ENCODE measurements at regions not wholly inside any gene's neighbourhood (a gene's known extent, or its start where the extent isn't known, plus 50 kb on each side); places are given as distances from the start of the nearest gene placed in this dataset.
"Not testable (repeated sequence)": the region's sequence is repeated elsewhere in the genome, so short reads cannot be mapped to it uniquely, and the experiment has no call there.

DNA sequence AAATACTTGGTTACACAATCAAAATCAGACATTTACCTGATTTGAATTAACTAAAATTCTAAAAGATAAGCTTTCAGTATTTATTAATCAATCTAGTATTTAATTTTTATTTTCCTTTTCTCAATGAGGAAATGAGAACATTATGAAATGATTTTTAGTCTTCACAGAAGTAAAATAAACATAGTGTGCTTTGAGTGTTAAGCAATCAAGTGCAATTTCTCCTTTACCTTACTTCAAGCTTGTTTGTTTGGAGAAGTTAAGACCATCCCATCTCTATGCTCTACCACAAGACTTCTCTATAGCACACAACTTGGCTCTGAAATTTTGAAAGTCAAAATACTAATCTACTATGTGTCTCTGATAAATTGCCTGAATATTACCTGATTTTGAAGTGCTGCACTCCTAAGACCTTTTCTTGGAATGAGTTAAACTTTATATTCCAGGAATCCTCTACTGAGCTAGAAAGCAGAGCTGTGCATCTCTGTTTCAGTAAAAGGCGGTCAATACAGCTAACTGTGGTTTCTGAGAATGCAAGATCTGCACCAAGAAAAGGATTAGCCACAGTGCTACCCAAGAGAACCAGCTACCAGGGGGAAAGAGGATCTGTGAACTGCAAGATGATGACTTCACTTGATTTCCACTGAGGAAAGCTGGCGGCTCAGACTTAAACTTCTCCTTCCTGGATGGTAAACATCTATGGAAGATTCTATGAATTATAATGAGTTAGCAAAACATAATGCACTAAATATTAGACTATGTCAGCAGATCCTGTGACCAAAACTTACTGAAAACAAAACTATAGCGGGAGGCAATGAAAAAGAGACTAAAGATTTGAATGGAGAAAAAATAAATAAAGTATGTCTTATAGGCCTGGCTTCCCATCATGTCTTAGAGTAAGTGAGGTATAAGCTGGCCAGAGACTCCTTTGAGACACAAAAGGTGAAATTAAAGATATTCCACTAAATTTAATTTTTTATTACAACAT, 358.7 kb downstream of the TUBA3C start:
- H3K27ac Mint-ChIP-seq (ENCODE audit: unreplicated experiment); intact Hi-C loops (cut with micrococcal nuclease; ENCODE audit: unreplicated experiment); H3K27me3 Mint-ChIP-seq (ENCODE audit: insufficient read depth, unreplicated experiment); DNase-seq; H3K4me3 ChIP-seq (ENCODE audit: low read depth, low read length); H3K36me3 ChIP-seq (ENCODE audit: control insufficient read depth, insufficient read depth, low read length); H3K9me3 Mint-ChIP-seq (ENCODE audit: unreplicated experiment); H3K27me3 ChIP-seq (replicated peaks; ENCODE audit: control insufficient read depth, insufficient read depth, low read length); H3K9me3 ChIP-seq; H3K36me3 Mint-ChIP-seq (ENCODE audit: insufficient read depth, unreplicated experiment); H3K4me1 Mint-ChIP-seq (ENCODE audit: low read depth, unreplicated experiment); H3K4me1 ChIP-seq; POLR2A ChIA-PET; BruUV-seq (replicated peaks); CTCF ChIA-PET; H3K4me3 Mint-ChIP-seq (ENCODE audit: unreplicated experiment): not testable (repeated sequence)

DNA sequence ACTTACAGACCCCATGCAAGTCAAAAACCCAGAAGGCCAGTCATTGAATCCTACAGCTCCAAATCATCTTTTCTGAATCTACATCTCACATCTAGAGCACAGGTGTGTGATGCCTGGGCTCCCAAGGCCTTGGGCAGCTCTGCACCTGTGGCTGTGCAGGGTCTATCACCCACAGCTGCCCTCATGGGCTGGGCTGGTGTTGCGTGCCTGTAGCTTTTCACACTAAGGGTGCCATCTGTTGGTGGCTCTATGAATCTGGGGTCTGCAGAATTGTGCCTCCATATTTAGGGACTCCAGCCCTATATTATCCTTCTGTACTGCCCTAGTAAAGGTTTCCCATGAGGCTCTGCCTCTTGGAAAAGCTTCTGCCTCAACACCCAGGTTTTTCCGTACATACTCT, 407.6 kb downstream of the TUBA3C start:
- H3K36me3 ChIP-seq (ENCODE audit: control insufficient read depth, insufficient read depth, low read length); H3K27ac Mint-ChIP-seq (ENCODE audit: unreplicated experiment); H3K9me3 Mint-ChIP-seq (ENCODE audit: unreplicated experiment); BruUV-seq (replicated peaks); intact Hi-C loops (cut with micrococcal nuclease; ENCODE audit: unreplicated experiment); H3K4me3 Mint-ChIP-seq (ENCODE audit: unreplicated experiment); H3K4me1 Mint-ChIP-seq (ENCODE audit: low read depth, unreplicated experiment); H3K9me3 ChIP-seq; CTCF ChIA-PET; H3K4me3 ChIP-seq (ENCODE audit: low read depth, low read length); H3K27me3 Mint-ChIP-seq (ENCODE audit: insufficient read depth, unreplicated experiment); POLR2A ChIA-PET; H3K27me3 ChIP-seq (replicated peaks; ENCODE audit: control insufficient read depth, insufficient read depth, low read length); H3K36me3 Mint-ChIP-seq (ENCODE audit: insufficient read depth, unreplicated experiment); H3K4me1 ChIP-seq: not testable (repeated sequence)
- DNase-seq: peak in 1 of 2 experiments; percentile 3

DNA sequence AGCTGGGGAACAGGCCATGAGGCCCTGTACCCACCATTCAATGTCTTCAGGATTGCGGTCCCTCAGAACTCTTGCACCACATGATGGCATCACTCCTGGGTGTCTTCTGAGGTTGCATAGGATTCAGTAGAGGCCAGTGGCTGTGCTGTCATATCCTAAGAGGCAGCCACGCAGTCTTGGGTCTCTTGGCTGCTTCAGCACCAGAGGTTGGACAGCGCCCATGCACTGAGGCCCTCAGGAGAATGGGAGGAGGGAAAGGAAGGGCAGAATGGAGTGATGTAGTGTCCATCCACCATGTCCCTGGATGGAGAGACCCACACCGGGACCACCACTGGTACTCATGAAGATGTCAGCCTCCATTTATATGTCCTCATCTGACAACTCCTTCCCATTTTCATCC, 439.9 kb downstream of the TUBA3C start:
- H3K4me1 Mint-ChIP-seq (ENCODE audit: low read depth, unreplicated experiment); H3K27me3 ChIP-seq (replicated peaks; ENCODE audit: control insufficient read depth, insufficient read depth, low read length); POLR2A ChIA-PET; H3K36me3 ChIP-seq (ENCODE audit: control insufficient read depth, insufficient read depth, low read length); CTCF ChIA-PET; H3K4me1 ChIP-seq; intact Hi-C loops (cut with micrococcal nuclease; ENCODE audit: unreplicated experiment); BruUV-seq (replicated peaks); H3K36me3 Mint-ChIP-seq (ENCODE audit: insufficient read depth, unreplicated experiment); H3K27me3 Mint-ChIP-seq (ENCODE audit: insufficient read depth, unreplicated experiment); H3K4me3 ChIP-seq (ENCODE audit: low read depth, low read length); H3K27ac Mint-ChIP-seq (ENCODE audit: unreplicated experiment); H3K9me3 ChIP-seq; H3K4me3 Mint-ChIP-seq (ENCODE audit: unreplicated experiment); H3K9me3 Mint-ChIP-seq (ENCODE audit: unreplicated experiment): not testable (repeated sequence)
- DNase-seq: peak in 1 of 2 experiments; percentile 36

DNA sequence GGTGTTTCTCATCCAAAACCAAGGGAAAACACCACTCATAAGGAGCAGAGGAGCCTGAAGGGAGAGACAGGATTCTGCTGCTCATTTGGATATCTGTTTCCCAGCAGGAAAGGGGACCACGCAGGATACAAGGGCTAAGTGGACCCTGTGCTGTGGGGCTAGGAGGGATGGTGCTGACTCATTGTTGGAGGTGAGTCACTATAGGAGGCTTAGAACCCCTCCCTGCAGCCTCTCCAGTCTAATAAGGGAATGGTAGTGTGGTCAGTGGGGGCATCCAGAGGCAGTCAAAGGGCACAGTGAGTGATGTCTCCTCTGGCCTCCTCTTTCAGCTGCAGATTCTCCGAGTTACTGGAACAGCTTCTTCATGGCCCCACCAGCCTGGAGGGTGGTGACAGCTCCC, 442.3 kb downstream of the TUBA3C start:
- no peaks in the 10 kb centered on the region for H3K4me1 Mint-ChIP-seq (ENCODE audit: low read depth, unreplicated experiment)
- no peak overlapping the region for H3K4me3 Mint-ChIP-seq (ENCODE audit: unreplicated experiment)
- intact Hi-C loops (cut with micrococcal nuclease; ENCODE audit: unreplicated experiment): no loop called here
- no peak overlapping the region for H3K27ac Mint-ChIP-seq (ENCODE audit: unreplicated experiment)
- no peak for DNase-seq
- Histone ChIP-seq H3K4me3 (ENCODE audit: low read depth, low read length) (no peak overlapping the region), H3K9me3 (no peaks in the 10 kb centered on the region), H3K27me3 (replicated peaks; ENCODE audit: control insufficient read depth, insufficient read depth, low read length) (no peaks in the 10 kb centered on the region), H3K4me1 (no peaks in the 10 kb centered on the region), H3K36me3 (ENCODE audit: control insufficient read depth, insufficient read depth, low read length) (no peaks in the 10 kb centered on the region)
- H3K36me3 Mint-ChIP-seq (ENCODE audit: insufficient read depth, unreplicated experiment): no peaks in the 10 kb centered on the region
- BruUV-seq (replicated peaks): no TSS peak
- H3K27me3 Mint-ChIP-seq (ENCODE audit: insufficient read depth, unreplicated experiment): no peaks in the 10 kb centered on the region
- POLR2A ChIA-PET: no interaction called here
- CTCF ChIA-PET: no interaction called here
- TF ChIP-seq, protein P1, sequence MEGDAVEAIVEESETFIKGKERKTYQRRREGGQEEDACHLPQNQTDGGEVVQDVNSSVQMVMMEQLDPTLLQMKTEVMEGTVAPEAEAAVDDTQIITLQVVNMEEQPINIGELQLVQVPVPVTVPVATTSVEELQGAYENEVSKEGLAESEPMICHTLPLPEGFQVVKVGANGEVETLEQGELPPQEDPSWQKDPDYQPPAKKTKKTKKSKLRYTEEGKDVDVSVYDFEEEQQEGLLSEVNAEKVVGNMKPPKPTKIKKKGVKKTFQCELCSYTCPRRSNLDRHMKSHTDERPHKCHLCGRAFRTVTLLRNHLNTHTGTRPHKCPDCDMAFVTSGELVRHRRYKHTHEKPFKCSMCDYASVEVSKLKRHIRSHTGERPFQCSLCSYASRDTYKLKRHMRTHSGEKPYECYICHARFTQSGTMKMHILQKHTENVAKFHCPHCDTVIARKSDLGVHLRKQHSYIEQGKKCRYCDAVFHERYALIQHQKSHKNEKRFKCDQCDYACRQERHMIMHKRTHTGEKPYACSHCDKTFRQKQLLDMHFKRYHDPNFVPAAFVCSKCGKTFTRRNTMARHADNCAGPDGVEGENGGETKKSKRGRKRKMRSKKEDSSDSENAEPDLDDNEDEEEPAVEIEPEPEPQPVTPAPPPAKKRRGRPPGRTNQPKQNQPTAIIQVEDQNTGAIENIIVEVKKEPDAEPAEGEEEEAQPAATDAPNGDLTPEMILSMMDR (IDR thresholded peaks at IDR 0.05; ENCODE audit: insufficient read depth in 1 of 2, low read depth in 1 of 2, low read length in 1 of 2, severe bottlenecking in 1 of 2, unreplicated experiment in 1 of 2): no peak
- no peaks in the 10 kb centered on the region for H3K9me3 Mint-ChIP-seq (ENCODE audit: unreplicated experiment)

DNA sequence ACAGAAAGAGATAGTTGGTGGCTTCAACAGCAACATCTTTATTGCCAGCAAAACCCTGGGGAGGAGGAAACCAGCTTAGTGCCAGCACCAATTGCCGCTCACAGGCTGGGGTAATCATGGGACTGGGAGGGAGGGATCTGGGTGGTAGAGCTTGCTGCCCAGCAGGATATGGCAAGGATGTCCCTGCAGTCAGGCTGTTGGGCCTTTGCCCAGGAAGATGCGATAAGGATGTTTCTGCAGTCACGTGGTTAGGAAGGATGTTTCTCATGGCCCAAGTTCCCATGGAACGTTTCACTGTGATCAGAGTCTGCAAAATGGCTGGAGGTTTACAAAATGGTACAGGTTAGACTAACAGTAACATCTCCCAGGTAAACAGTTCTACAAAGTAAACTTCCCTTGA, 443.5 kb downstream of the TUBA3C start:
- H3K36me3 Mint-ChIP-seq (ENCODE audit: insufficient read depth, unreplicated experiment); H3K4me1 ChIP-seq; H3K4me1 Mint-ChIP-seq (ENCODE audit: low read depth, unreplicated experiment); POLR2A ChIA-PET; H3K9me3 ChIP-seq; intact Hi-C loops (cut with micrococcal nuclease; ENCODE audit: unreplicated experiment); BruUV-seq (replicated peaks); CTCF ChIA-PET; H3K27me3 Mint-ChIP-seq (ENCODE audit: insufficient read depth, unreplicated experiment); H3K36me3 ChIP-seq (ENCODE audit: control insufficient read depth, insufficient read depth, low read length); H3K4me3 ChIP-seq (ENCODE audit: low read depth, low read length); H3K9me3 Mint-ChIP-seq (ENCODE audit: unreplicated experiment); H3K4me3 Mint-ChIP-seq (ENCODE audit: unreplicated experiment); H3K27ac Mint-ChIP-seq (ENCODE audit: unreplicated experiment); DNase-seq; H3K27me3 ChIP-seq (replicated peaks; ENCODE audit: control insufficient read depth, insufficient read depth, low read length): not testable (repeated sequence)

DNA sequence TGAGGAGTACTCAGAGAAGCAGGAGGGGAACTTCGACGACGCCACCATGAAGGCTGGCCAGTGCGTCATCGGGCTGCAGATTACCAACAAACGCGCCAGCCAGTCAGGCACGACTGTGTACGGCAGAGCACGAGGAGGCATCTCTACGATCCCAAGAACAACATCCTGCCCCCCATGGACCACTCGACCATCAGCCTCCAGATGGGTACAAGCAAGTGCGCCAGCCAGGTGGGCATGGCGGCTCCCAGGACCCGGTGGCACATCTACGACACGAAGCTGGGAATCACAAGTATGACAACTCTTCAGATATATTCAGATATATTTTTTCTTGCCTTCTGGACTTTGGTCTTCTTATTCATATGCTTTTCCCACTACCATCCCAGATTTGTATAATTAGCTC, 454.5 kb downstream of the TUBA3C start:
- DNase-seq; intact Hi-C loops (cut with micrococcal nuclease; ENCODE audit: unreplicated experiment); H3K27me3 ChIP-seq (replicated peaks; ENCODE audit: control insufficient read depth, insufficient read depth, low read length); H3K4me3 ChIP-seq (ENCODE audit: low read depth, low read length); H3K36me3 Mint-ChIP-seq (ENCODE audit: insufficient read depth, unreplicated experiment); CTCF ChIA-PET; POLR2A ChIA-PET; H3K4me1 Mint-ChIP-seq (ENCODE audit: low read depth, unreplicated experiment); H3K36me3 ChIP-seq (ENCODE audit: control insufficient read depth, insufficient read depth, low read length); H3K9me3 Mint-ChIP-seq (ENCODE audit: unreplicated experiment); H3K27ac Mint-ChIP-seq (ENCODE audit: unreplicated experiment); H3K4me3 Mint-ChIP-seq (ENCODE audit: unreplicated experiment); BruUV-seq (replicated peaks); H3K27me3 Mint-ChIP-seq (ENCODE audit: insufficient read depth, unreplicated experiment); H3K9me3 ChIP-seq; H3K4me1 ChIP-seq: not testable (repeated sequence)
